ENCODE measurements at regions not wholly inside any gene's neighbourhood (a gene's known extent, or its start where the extent isn't known, plus 50 kb on each side); places are given as distances from the start of the nearest gene placed in this dataset.
A peak's percentile ranks its signal among the peaks of the same experiment; 100 is the strongest.

DNA sequence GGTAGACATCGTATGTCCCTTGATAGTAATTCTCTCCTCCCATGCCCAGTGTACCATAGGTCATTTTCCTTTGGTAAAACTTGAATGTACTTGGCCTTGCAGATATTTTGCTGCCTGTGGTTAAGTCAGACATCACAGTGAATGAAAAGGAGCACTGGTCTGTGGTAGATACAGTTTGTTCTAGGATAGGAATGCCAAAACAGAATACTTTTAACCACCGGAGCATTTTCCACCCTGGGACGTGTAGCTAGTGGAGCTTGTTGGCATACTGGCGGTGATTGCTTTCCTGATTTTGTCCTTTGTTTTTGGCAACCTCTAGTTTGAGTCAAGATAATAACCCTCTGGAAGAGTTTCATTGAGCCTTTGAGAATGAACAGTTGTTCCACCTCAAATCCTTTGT is 92.0 kb upstream of the BMPER start:
- no peaks in the 10 kb centered on the region for H3K27me3 ChIP-seq (ENCODE audit: insufficient read depth, low read length)
- H3K79me2 ChIP-seq (ENCODE audit: control insufficient read depth, insufficient read depth, low read length, unreplicated experiment), result no peaks in the 10 kb centered on the region
- no peak overlapping the region for H2AFZ ChIP-seq (ENCODE audit: low read length, unreplicated experiment)
- H3K4me3 ChIP-seq (ENCODE audit: low read depth, low read length), result no peak overlapping the region
- H3K36me3 ChIP-seq (ENCODE audit: insufficient read depth, low read length), result no peaks in the 10 kb centered on the region
- H3K4me1 ChIP-seq (ENCODE audit: control insufficient read depth, insufficient read depth, low read length, unreplicated experiment), result peaks cover 26% of the 10 kb centered on the region
- H3K27ac ChIP-seq (ENCODE audit: low read depth, low read length), result no peak overlapping the region

DNA sequence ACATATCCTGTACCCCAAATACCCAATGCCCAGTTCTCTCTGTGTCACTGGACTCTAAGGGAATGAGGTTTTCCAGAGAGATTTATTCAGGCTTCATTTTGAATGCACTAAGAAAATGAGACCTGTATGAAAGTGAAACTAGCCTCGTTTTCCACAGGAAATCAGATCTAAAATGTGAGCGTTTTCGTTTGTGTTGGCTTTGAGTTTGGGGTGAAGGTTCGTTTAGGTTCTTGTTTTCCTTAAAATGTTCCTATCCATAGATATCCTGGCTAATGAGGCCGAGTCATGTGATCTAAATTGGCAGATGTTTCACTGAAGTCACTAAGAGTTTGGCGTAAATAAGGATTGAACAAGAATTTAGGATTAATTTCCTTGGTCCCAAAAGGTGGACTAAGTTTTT is 90.9 kb upstream of the BMPER start:
- H3K27me3 ChIP-seq (ENCODE audit: insufficient read depth, low read length), result no peaks in the 10 kb centered on the region
- H3K27ac ChIP-seq (ENCODE audit: low read depth, low read length), result peak overlapping the region; percentile 65
- H3K36me3 ChIP-seq (ENCODE audit: insufficient read depth, low read length), result no peaks in the 10 kb centered on the region; the same call in 1 of the 2 replicates
- H2AFZ ChIP-seq (ENCODE audit: low read length, unreplicated experiment), result peak overlapping the region; percentile 96
- peak overlapping the region; percentile 72 for H3K4me3 ChIP-seq (ENCODE audit: low read depth, low read length)
- peaks cover 16% of the 10 kb centered on the region for H3K4me1 ChIP-seq (ENCODE audit: control insufficient read depth, insufficient read depth, low read length, unreplicated experiment)
- no peaks in the 10 kb centered on the region for H3K79me2 ChIP-seq (ENCODE audit: control insufficient read depth, insufficient read depth, low read length, unreplicated experiment)

DNA sequence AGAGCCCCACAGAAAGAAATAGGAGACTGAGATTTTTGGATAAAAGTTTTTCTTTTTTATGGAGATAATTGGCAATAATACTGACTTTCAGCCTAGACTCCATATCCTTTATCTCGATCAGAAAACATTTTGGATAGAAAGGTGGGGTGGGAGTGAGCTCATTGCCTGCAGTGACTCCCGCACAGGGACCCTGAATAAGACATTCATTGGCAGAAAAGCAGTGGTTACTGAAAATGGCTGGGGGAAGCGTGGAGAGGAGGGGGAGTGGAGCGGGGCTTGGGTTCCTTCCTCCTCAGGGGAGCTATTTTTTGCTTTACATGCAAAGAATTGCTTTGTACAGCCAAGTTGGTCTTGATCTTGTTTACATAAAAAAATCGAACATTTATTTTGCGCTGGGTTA is 90.4 kb upstream of the BMPER start:
- no peaks in the 10 kb centered on the region for H3K27me3 ChIP-seq (ENCODE audit: insufficient read depth, low read length)
- no peaks in the 10 kb centered on the region for H3K79me2 ChIP-seq (ENCODE audit: control insufficient read depth, insufficient read depth, low read length, unreplicated experiment)
- peaks cover 14% of the 10 kb centered on the region for H3K4me1 ChIP-seq (ENCODE audit: control insufficient read depth, insufficient read depth, low read length, unreplicated experiment)
- peak overlapping the region; percentile 72 for H3K4me3 ChIP-seq (ENCODE audit: low read depth, low read length)
- no peaks in the 10 kb centered on the region; the same call in 1 of the 2 replicates for H3K36me3 ChIP-seq (ENCODE audit: insufficient read depth, low read length)
- H3K27ac ChIP-seq (ENCODE audit: low read depth, low read length), result peak overlapping the region; percentile 65
- peak overlapping the region; percentile 96 for H2AFZ ChIP-seq (ENCODE audit: low read length, unreplicated experiment)

DNA sequence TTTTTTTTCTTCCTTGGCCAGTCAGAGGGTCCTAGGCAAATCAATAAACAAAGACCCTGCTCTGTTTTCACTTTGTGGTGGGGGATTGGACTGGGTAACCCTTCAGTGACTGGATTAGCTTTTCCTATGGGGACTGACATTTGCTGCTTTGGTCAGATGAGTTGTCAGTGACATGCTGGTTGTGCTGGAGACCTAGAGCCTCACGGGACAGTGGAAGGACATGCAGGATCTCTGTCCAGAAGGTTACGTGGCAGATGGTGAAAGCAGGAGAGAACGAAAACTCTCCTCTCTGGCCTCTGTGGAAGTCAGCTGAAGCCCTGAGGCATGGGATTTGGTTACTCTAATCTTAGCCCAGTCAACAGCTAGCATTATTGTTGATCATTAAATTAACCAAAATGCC is 90.0 kb upstream of the BMPER start:
- no peak overlapping the region for H3K4me3 ChIP-seq (ENCODE audit: low read depth, low read length)
- no peaks in the 10 kb centered on the region; the same call in 1 of the 2 replicates for H3K36me3 ChIP-seq (ENCODE audit: insufficient read depth, low read length)
- H3K27ac ChIP-seq (ENCODE audit: low read depth, low read length), result no peak overlapping the region
- no peaks in the 10 kb centered on the region for H3K79me2 ChIP-seq (ENCODE audit: control insufficient read depth, insufficient read depth, low read length, unreplicated experiment)
- H3K27me3 ChIP-seq (ENCODE audit: insufficient read depth, low read length), result no peaks in the 10 kb centered on the region
- peak overlapping the region; percentile 96 for H2AFZ ChIP-seq (ENCODE audit: low read length, unreplicated experiment)
- peaks cover 14% of the 10 kb centered on the region for H3K4me1 ChIP-seq (ENCODE audit: control insufficient read depth, insufficient read depth, low read length, unreplicated experiment)

DNA sequence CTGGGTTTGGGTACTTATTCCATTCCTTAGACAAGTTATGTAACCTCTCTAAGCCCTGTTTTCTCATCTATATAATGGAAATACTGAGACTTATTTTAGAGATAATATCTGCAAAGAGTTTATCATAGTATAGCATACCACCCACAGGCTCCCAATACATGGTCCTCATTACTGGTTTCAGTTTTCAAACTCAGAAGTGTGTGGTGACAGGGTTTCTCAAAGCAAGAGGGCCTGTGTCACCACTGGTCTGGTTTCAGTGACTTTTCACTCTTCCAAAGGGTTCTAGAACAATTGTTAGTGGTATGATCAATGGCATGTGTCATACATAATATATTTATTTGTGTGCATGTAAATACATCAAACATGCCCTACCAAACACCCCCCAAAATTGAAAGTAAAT is 89.2 kb upstream of the BMPER start:
- no peaks in the 10 kb centered on the region for H3K79me2 ChIP-seq (ENCODE audit: control insufficient read depth, insufficient read depth, low read length, unreplicated experiment)
- no peak overlapping the region for H2AFZ ChIP-seq (ENCODE audit: low read length, unreplicated experiment)
- no peaks in the 10 kb centered on the region; the same call in 1 of the 2 replicates for H3K36me3 ChIP-seq (ENCODE audit: insufficient read depth, low read length)
- no peak overlapping the region for H3K27ac ChIP-seq (ENCODE audit: low read depth, low read length)
- H3K4me1 ChIP-seq (ENCODE audit: control insufficient read depth, insufficient read depth, low read length, unreplicated experiment), result peaks cover 14% of the 10 kb centered on the region
- H3K27me3 ChIP-seq (ENCODE audit: insufficient read depth, low read length), result no peaks in the 10 kb centered on the region
- no peak overlapping the region for H3K4me3 ChIP-seq (ENCODE audit: low read depth, low read length)

DNA sequence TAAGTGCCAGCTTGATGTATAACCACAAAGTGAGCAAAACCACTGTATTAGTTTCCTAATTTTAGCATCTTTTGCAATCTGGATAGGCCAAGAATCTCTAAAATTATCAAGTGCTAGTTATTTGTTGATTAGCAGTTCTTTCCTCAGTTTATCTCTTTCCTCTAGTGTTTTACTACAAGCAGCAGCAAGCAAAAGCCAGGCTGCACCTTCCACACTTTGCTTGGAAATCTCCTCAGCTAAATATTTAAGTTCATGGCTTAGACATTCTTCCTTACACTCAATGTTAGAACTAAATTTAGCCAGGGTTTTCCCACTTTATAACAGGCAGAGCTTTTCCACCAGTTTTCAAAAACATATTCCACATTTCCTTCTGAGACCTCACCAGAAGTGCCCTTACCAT is 85.7 kb upstream of the BMPER start:
- no peaks in the 10 kb centered on the region; the same call in 1 of the 2 replicates for H3K36me3 ChIP-seq (ENCODE audit: insufficient read depth, low read length)
- H3K27ac ChIP-seq (ENCODE audit: low read depth, low read length), result no peak overlapping the region
- no peaks in the 10 kb centered on the region for H3K79me2 ChIP-seq (ENCODE audit: control insufficient read depth, insufficient read depth, low read length, unreplicated experiment)
- H3K27me3 ChIP-seq (ENCODE audit: insufficient read depth, low read length), result no peaks in the 10 kb centered on the region
- H2AFZ ChIP-seq (ENCODE audit: low read length, unreplicated experiment), result no peak overlapping the region
- peaks cover 13% of the 10 kb centered on the region for H3K4me1 ChIP-seq (ENCODE audit: control insufficient read depth, insufficient read depth, low read length, unreplicated experiment)
- H3K4me3 ChIP-seq (ENCODE audit: low read depth, low read length), result no peak overlapping the region

DNA sequence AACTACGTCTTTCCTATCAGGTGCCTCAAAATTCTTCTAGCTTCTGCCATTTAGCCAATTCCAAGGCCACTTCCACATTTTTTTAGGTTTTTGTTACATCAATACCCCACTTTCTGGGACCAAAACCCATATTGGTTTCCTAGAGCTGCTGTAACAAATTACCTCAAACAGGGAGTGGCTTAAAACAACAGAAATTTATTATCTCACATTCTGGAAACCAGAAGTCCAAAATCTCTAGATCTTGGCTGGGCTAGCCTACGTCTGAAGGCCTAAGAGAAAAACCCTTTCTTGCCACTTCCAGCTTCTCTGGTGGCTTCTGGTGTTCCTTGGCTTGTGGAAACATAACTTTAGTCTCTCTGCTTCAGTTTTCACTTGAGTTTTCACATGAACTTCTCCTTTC is 85.1 kb upstream of the BMPER start:
- Histone ChIP-seq H3K27me3 (ENCODE audit: insufficient read depth, low read length) (no peaks in the 10 kb centered on the region), H3K27ac (ENCODE audit: low read depth, low read length) (no peak overlapping the region), H3K4me3 (ENCODE audit: low read depth, low read length) (no peak overlapping the region), H3K36me3 (ENCODE audit: insufficient read depth, low read length) (no peaks in the 10 kb centered on the region; the same call in 1 of the 2 replicates), H3K4me1 (ENCODE audit: control insufficient read depth, insufficient read depth, low read length, unreplicated experiment) (peaks cover 13% of the 10 kb centered on the region), H2AFZ (ENCODE audit: low read length, unreplicated experiment) (no peak overlapping the region), H3K79me2 (ENCODE audit: control insufficient read depth, insufficient read depth, low read length, unreplicated experiment) (no peaks in the 10 kb centered on the region)

DNA sequence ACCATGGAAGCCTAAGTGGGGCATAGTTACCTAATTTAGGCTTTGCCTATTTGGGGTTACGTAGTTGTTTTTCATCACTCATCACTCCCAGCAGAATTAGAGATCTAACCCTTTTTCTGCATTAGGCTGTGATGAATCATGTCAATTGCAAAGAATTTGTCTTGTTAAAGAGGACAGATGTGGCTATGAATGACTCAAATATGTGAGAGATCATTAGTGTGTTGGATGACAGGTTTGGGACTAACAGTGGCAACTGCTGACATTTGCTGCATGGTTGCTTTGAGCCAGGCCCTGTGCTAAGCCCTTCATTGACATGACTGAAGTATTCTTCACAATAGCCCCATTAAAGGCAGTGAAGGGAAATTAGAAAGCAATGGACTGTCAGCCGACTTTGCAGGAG is 83.4 kb upstream of the BMPER start:
- Histone ChIP-seq H3K36me3 (ENCODE audit: insufficient read depth, low read length) (no peaks in the 10 kb centered on the region; the same call in 1 of the 2 replicates), H3K79me2 (ENCODE audit: control insufficient read depth, insufficient read depth, low read length, unreplicated experiment) (no peaks in the 10 kb centered on the region), H3K27ac (ENCODE audit: low read depth, low read length) (no peak overlapping the region), H3K4me3 (ENCODE audit: low read depth, low read length) (no peak overlapping the region), H3K27me3 (ENCODE audit: insufficient read depth, low read length) (no peaks in the 10 kb centered on the region), H3K4me1 (ENCODE audit: control insufficient read depth, insufficient read depth, low read length, unreplicated experiment) (peaks cover 13% of the 10 kb centered on the region), H2AFZ (ENCODE audit: low read length, unreplicated experiment) (no peak overlapping the region)

DNA sequence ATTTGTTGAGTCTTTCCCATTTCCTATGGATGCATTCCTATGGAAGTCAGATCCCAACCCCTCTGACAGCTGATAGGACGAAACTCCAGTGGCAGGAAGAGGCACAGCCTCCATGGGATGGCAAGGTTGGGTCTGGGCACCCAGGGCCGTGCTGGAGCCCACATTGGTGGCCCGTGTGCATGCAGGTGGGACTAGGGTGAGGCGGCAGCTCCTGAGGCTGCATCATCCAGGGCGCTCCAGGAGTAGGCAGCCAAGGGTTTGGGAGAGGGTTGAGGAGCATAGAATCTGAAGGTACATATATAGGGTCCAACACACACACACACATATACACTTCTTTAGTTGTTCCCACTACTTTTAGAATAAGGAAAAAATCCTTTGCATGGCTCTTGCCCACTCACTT is 81.4 kb upstream of the BMPER start:
- H3K4me1 ChIP-seq (ENCODE audit: control insufficient read depth, insufficient read depth, low read length, unreplicated experiment), result peaks cover 13% of the 10 kb centered on the region
- H3K36me3 ChIP-seq (ENCODE audit: insufficient read depth, low read length), result no peaks in the 10 kb centered on the region; the same call in 1 of the 2 replicates
- H3K27ac ChIP-seq (ENCODE audit: low read depth, low read length), result no peak overlapping the region
- H3K4me3 ChIP-seq (ENCODE audit: low read depth, low read length), result no peak overlapping the region
- H3K79me2 ChIP-seq (ENCODE audit: control insufficient read depth, insufficient read depth, low read length, unreplicated experiment), result no peaks in the 10 kb centered on the region
- no peaks in the 10 kb centered on the region for H3K27me3 ChIP-seq (ENCODE audit: insufficient read depth, low read length)
- H2AFZ ChIP-seq (ENCODE audit: low read length, unreplicated experiment), result no peak overlapping the region

DNA sequence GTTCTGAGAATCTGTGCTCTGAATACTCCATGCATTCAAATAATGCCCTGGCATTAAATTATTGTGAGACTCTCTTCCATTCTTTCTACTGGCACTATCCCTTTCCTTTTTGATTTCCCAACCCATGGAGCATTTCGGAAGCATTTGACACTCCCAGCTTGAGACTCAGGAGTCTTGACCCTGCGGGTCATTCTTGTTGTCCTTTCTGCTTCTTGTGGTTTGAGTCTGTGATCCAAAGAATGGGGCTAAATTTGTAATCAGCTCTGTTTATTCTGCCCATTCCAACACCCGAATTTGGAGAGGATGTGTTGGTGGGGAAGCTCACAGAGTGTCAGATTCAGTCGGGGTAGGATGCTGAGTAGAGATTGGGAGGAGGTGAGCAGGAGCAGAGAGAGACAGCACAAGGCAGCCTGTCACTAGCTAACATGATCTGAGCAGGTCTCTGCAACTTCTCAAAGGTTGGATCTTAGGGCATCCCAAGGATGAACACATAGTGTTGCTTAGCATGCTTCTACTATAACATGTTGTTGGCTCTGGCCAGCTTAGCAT is 80.4 kb upstream of the BMPER start:
- Histone ChIP-seq H3K4me1 (ENCODE audit: control insufficient read depth, insufficient read depth, low read length, unreplicated experiment) (peaks cover 13% of the 10 kb centered on the region), H3K79me2 (ENCODE audit: control insufficient read depth, insufficient read depth, low read length, unreplicated experiment) (no peaks in the 10 kb centered on the region), H2AFZ (ENCODE audit: low read length, unreplicated experiment) (no peak overlapping the region), H3K27me3 (ENCODE audit: insufficient read depth, low read length) (no peaks in the 10 kb centered on the region), H3K36me3 (ENCODE audit: insufficient read depth, low read length) (no peaks in the 10 kb centered on the region), H3K4me3 (ENCODE audit: low read depth, low read length) (no peak overlapping the region), H3K27ac (ENCODE audit: low read depth, low read length) (no peak overlapping the region)

DNA sequence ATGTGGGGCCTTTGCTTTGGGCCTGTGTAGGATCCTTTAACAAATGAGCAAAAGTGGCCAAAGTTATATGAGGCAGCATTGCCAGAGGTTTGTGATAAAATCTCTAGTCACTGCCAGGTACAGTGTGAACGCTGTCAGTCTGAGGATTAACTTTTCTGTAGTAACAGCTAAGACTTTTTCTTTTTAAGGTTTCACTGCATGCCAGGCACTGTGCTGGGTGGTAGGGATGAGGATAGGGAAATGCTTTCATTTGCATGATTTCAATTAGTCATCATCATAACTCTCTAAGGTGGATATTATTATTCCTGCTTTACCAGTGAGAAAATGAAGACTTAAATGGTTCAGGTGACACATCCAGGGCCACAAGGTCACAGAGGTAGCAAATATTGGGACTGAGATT is 79.7 kb upstream of the BMPER start:
- Histone ChIP-seq H3K27me3 (ENCODE audit: insufficient read depth, low read length) (no peaks in the 10 kb centered on the region), H3K36me3 (ENCODE audit: insufficient read depth, low read length) (no peaks in the 10 kb centered on the region), H3K79me2 (ENCODE audit: control insufficient read depth, insufficient read depth, low read length, unreplicated experiment) (no peaks in the 10 kb centered on the region), H3K4me3 (ENCODE audit: low read depth, low read length) (no peak overlapping the region), H2AFZ (ENCODE audit: low read length, unreplicated experiment) (no peak overlapping the region), H3K4me1 (ENCODE audit: control insufficient read depth, insufficient read depth, low read length, unreplicated experiment) (peaks cover 13% of the 10 kb centered on the region), H3K27ac (ENCODE audit: low read depth, low read length) (no peak overlapping the region)
